Glutamatergic neuron (in vitro differentiated cells): ENCODE measurements at regions not wholly inside any gene's neighbourhood (a gene's known extent, or its start where the extent isn't known, plus 50 kb on each side); places are given as distances from the start of the nearest gene placed in this dataset.

Source experiments
- DNase-seq: peaks from one replicate; pipeline ENCODE4 v3.0.0; 2022
- H3K27ac Mint-ChIP-seq: one replicate; pipeline ENCODE4 v1.8.0; 2020; ENCODE audit warnings: mild to moderate bottlenecking, mixed read lengths, inconsistent platforms; ENCODE audit not compliant: unreplicated experiment
- H3K27me3 Mint-ChIP-seq: one replicate; pipeline ENCODE4 v1.8.0; 2020; ENCODE audit warnings: mild to moderate bottlenecking, moderate library complexity, mixed read lengths, inconsistent platforms; ENCODE audit not compliant: unreplicated experiment
- H3K36me3 Mint-ChIP-seq: one replicate; pipeline ENCODE4 v1.8.0; 2020; ENCODE audit warnings: mild to moderate bottlenecking, mixed read lengths, inconsistent platforms; ENCODE audit not compliant: unreplicated experiment
- H3K4me1 Mint-ChIP-seq: one replicate; pipeline ENCODE4 v1.8.0; 2020; ENCODE audit warnings: mild to moderate bottlenecking, low read depth, mixed read lengths, inconsistent platforms; ENCODE audit not compliant: unreplicated experiment
- H3K4me3 Mint-ChIP-seq: one replicate; pipeline ENCODE4 v1.8.0; 2020; ENCODE audit warnings: mild to moderate bottlenecking, mixed read lengths, inconsistent platforms; ENCODE audit not compliant: unreplicated experiment
- H3K9me3 Mint-ChIP-seq: one replicate; pipeline ENCODE4 v1.8.0; 2020; ENCODE audit warnings: mild to moderate bottlenecking, moderate library complexity, mixed read lengths, inconsistent platforms; ENCODE audit not compliant: unreplicated experiment
- TF ChIP-seq, protein P1 (sequence below): fragments of 200-600 bp; sonication (generic); IDR thresholded peaks from one replicate; pipeline ENCODE4 v1.5.0; 2021; ENCODE audit not compliant: partially characterized antibody, unreplicated experiment

DNA sequence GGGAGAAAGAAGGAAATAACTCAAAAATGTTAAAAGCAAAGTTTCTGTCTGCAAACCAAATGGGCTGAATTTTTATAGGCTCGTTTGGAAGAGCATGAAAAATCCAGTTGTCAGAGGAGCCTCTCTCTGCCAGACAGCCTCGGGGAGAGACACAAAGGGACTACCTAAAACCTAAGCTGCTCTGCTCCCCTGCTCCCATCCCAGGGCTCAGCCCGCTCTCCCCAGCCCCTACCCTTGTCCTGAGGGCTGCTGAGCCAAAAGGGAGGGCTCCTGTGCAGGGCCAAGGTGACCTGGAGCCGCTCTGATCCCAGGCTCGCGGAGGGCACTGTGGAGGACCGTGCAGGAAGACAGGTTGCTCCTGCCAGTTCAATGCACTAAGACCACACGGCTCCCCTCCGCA is 96.7 kb upstream of the UQCRFS1 start:
- H3K4me3 Mint-ChIP-seq = peak overlapping the region; percentile 69
- H3K4me1 Mint-ChIP-seq = peaks cover 59% of the 10 kb centered on the region
- DNase-seq = no peak
- no peaks in the 10 kb centered on the region for H3K36me3 Mint-ChIP-seq
- peak overlapping the region; percentile 36 for H3K27ac Mint-ChIP-seq
- H3K27me3 Mint-ChIP-seq = peaks cover 17% of the 10 kb centered on the region
- H3K9me3 Mint-ChIP-seq = peaks cover 25% of the 10 kb centered on the region
- TF ChIP-seq, protein P1, sequence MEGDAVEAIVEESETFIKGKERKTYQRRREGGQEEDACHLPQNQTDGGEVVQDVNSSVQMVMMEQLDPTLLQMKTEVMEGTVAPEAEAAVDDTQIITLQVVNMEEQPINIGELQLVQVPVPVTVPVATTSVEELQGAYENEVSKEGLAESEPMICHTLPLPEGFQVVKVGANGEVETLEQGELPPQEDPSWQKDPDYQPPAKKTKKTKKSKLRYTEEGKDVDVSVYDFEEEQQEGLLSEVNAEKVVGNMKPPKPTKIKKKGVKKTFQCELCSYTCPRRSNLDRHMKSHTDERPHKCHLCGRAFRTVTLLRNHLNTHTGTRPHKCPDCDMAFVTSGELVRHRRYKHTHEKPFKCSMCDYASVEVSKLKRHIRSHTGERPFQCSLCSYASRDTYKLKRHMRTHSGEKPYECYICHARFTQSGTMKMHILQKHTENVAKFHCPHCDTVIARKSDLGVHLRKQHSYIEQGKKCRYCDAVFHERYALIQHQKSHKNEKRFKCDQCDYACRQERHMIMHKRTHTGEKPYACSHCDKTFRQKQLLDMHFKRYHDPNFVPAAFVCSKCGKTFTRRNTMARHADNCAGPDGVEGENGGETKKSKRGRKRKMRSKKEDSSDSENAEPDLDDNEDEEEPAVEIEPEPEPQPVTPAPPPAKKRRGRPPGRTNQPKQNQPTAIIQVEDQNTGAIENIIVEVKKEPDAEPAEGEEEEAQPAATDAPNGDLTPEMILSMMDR = no peak

DNA sequence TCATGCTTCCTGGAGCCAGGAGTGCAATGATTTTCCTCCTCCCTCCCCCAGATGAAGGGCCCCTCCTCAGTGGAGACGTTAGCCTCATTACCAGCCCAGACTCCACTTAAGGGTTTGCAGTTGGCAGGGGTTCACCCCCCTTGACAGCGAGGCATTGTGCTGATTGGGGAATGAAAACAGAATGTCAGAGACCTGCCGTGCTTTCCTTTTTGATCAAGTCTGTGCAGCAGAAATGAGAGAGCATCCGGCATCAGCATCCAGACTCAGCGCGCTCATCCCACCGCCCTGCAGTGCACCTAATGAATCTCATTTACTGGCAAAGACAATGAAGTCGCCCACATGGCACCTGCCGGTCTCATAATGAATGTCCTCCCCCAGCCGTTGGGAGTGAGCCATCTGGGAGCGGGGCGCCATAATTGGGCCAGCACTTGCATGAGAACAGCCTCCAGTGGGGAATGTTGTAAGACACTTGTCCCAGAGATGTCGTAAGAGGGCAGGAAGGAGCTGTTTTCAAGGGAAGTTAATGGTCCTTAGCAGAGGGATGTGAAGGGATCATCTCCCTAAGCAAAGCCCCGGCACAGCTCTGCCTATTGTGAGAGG is 98.3 kb upstream of the UQCRFS1 start:
- Mint-ChIP-seq H3K27ac (peak overlapping the region; percentile 85), H3K27me3 (peaks cover 26% of the 10 kb centered on the region), H3K4me1 (peaks cover 71% of the 10 kb centered on the region), H3K4me3 (no peak overlapping the region), H3K9me3 (peaks cover 39% of the 10 kb centered on the region), H3K36me3 (no peaks in the 10 kb centered on the region)
- DNase-seq = peak; percentile 76
- TF ChIP-seq, protein P1 = no peak

DNA sequence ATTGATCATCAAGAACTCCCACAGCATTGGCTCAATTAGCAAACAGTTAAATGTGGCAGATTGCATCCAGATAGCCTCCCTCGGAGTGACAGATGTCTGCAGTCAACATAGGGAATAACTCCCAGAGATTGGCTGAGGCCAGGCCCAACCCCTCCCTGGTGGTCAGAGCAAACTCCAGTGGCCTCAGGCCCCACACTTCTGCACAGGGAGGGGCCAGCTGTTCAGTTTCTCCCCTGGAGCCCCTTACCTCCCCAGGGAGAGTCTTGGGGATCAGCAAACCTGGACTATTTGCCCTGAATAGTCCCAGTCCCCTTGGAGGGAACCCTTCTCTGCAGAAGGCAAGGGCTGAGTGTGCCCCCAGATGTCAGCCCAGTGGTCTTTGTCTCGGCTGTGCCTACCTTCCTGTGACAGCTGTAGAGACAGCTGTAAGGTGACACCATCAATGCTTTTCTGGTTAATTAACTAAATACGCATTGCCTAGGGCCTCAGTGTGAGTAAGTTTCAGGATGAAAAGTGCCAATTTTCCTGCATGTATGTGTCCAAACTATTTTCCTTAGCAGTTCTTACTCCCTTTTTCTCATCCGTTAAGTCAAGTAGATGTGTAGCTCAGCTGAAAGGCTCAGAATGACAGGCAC is 102.7 kb upstream of the UQCRFS1 start:
- DNase-seq = peak; percentile 79
- Mint-ChIP-seq H3K27ac (peak overlapping the region; percentile 95), H3K36me3 (peaks cover 3% of the 10 kb centered on the region), H3K9me3 (peaks cover 45% of the 10 kb centered on the region), H3K27me3 (peaks cover 28% of the 10 kb centered on the region), H3K4me3 (peak overlapping the region; percentile 45), H3K4me1 (peaks cover 74% of the 10 kb centered on the region)
- TF ChIP-seq, protein P1 = no peak

DNA sequence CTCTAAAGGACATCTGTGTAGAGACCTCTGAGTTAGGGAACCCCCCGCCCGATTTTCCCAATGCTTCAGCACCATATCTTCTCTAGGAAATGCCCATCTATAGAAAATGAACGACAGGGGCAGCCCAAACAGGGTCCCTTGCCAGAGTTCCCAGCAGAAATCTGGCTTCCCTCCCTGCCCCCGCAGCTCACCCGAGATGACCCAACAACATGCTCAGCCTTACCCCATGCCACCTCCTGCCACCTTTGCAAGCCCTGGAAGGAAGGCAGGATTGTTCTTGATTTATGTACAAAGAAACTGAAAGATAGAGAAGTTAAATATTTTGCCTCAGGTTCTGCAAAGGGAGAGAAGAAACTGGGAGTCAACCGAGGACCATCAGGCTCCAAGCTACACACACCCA is 105.6 kb upstream of the UQCRFS1 start:
- Mint-ChIP-seq H3K27ac (peak overlapping the region; percentile 11), H3K4me1 (peaks cover 57% of the 10 kb centered on the region), H3K36me3 (peaks cover 3% of the 10 kb centered on the region), H3K9me3 (peaks cover 30% of the 10 kb centered on the region), H3K27me3 (peaks cover 23% of the 10 kb centered on the region), H3K4me3 (peak overlapping the region; percentile 34)
- DNase-seq = no peak
- TF ChIP-seq, protein P1 = no peak

DNA sequence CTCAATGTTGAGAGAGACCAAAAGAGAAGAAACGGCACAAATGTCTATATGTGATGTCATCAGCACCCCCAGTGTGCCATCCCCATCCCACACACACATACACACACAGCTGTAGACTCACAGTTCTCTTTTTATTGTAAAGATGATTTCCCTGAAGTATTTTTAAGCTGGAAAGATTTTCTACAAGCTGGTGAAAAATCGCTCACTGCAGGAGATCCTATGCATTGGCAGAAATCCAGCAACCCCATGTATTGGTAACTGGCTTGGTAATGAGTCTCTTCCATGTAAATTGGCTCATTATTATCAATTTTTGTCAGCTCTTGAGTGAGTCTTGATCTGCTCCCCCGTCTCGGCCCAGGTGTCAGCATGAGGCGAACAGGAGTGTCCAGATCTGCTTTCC is 107.1 kb upstream of the UQCRFS1 start:
- peaks cover 21% of the 10 kb centered on the region for H3K9me3 Mint-ChIP-seq
- TF ChIP-seq, protein P1 = no peak
- H3K4me1 Mint-ChIP-seq = peaks cover 46% of the 10 kb centered on the region
- no peak for DNase-seq
- H3K36me3 Mint-ChIP-seq = peaks cover 3% of the 10 kb centered on the region
- peaks cover 22% of the 10 kb centered on the region for H3K27me3 Mint-ChIP-seq
- no peak overlapping the region for H3K4me3 Mint-ChIP-seq
- H3K27ac Mint-ChIP-seq = peak overlapping the region; percentile 1
